ENCODE measurements at regions not wholly inside any gene's neighbourhood (a gene's known extent, or its start where the extent isn't known, plus 50 kb on each side); places are given as distances from the start of the nearest gene placed in this dataset.

DNA sequence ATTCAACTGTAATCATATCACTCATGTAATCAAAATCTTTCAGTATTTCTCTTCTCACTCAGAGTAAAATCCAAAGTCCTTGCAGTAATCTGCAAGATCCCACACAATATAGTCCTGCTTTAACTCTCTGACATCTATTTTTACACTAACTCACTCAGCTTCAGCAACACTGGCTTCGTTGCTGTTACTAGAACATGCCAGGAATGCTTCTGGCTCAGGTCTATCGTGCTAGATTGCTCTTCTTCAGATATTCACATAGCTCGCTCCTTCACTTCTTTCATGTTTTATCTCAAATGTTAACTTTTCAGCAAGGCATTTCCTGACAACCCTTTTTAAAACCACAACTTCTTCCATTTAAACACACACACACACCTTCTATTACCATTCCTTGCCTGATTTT lies 331.7 kb upstream of the HTR2C start:
- no peak overlapping the region for H2AFZ ChIP-seq (ENCODE audit: low read length)
- H3K9me2 ChIP-seq (ENCODE audit: low read depth, low read length), result no peaks in the 10 kb centered on the region
- no peak for TF ChIP-seq EZH2 (IDR thresholded peaks at IDR 0.05; ENCODE audit: borderline replicate concordance, low read length)
- H3K4me3 ChIP-seq (ENCODE audit: low read depth, low read length, poor library complexity, severe bottlenecking), result no peak overlapping the region
- H3K27ac ChIP-seq (ENCODE audit: low read depth, low read length, poor library complexity, severe bottlenecking), result no peak overlapping the region
- no peaks in the 10 kb centered on the region for H3K4me1 ChIP-seq (ENCODE audit: insufficient read depth, low read length, severe bottlenecking)
- H4K20me1 ChIP-seq (ENCODE audit: insufficient read depth, low read length), result no peaks in the 10 kb centered on the region
- no peaks in the 10 kb centered on the region for H3K27me3 ChIP-seq (ENCODE audit: insufficient read depth, low read length)
- H3K9me3 ChIP-seq (ENCODE audit: low read length), result no peaks in the 10 kb centered on the region
- H3K9ac ChIP-seq (ENCODE audit: low read length), result no peak overlapping the region
- H3F3A ChIP-seq (ENCODE audit: insufficient read depth, low read length), result no peaks in the 10 kb centered on the region
- H3K4me2 ChIP-seq (ENCODE audit: low read length), result no peak overlapping the region
- H3K36me3 ChIP-seq (ENCODE audit: insufficient read depth, low read length), result no peaks in the 10 kb centered on the region
- H3K79me2 ChIP-seq (ENCODE audit: insufficient read depth, low read length), result no peaks in the 10 kb centered on the region

DNA sequence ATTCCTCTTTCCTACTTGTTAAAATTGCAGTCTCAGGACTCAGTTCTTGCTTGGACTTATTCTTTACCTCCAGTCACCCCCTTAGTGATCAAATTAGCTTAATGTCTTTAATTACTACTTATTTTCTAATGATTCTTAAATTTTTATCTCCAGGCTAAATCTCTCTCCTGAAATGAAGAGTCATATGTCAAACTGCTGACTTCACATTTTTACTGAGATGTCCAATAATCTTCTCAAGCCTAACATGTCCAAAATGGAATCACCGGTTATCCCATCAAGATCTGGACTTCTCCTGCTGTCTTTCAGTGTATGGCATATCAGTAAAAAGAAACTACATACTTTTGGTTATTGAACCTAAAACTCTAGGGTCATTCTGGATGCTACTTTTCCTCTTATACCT lies 332.3 kb upstream of the HTR2C start:
- Histone ChIP-seq H3K79me2 (ENCODE audit: insufficient read depth, low read length) (no peaks in the 10 kb centered on the region), H3K4me2 (ENCODE audit: low read length) (no peak overlapping the region), H4K20me1 (ENCODE audit: insufficient read depth, low read length) (no peaks in the 10 kb centered on the region), H3K9ac (ENCODE audit: low read length) (no peak overlapping the region), H3F3A (ENCODE audit: insufficient read depth, low read length) (no peaks in the 10 kb centered on the region), H2AFZ (ENCODE audit: low read length) (no peak overlapping the region), H3K27ac (ENCODE audit: low read depth, low read length, poor library complexity, severe bottlenecking) (no peak overlapping the region), H3K9me2 (ENCODE audit: low read depth, low read length) (no peaks in the 10 kb centered on the region), H3K27me3 (ENCODE audit: insufficient read depth, low read length) (no peaks in the 10 kb centered on the region), H3K36me3 (ENCODE audit: insufficient read depth, low read length) (no peaks in the 10 kb centered on the region), H3K9me3 (ENCODE audit: low read length) (no peaks in the 10 kb centered on the region), H3K4me3 (ENCODE audit: low read depth, low read length, poor library complexity, severe bottlenecking) (no peak overlapping the region), H3K4me1 (ENCODE audit: insufficient read depth, low read length, severe bottlenecking) (no peaks in the 10 kb centered on the region)
- no peak for TF ChIP-seq EZH2 (IDR thresholded peaks at IDR 0.05; ENCODE audit: borderline replicate concordance, low read length)
- TF ChIP-seq, protein P1, sequence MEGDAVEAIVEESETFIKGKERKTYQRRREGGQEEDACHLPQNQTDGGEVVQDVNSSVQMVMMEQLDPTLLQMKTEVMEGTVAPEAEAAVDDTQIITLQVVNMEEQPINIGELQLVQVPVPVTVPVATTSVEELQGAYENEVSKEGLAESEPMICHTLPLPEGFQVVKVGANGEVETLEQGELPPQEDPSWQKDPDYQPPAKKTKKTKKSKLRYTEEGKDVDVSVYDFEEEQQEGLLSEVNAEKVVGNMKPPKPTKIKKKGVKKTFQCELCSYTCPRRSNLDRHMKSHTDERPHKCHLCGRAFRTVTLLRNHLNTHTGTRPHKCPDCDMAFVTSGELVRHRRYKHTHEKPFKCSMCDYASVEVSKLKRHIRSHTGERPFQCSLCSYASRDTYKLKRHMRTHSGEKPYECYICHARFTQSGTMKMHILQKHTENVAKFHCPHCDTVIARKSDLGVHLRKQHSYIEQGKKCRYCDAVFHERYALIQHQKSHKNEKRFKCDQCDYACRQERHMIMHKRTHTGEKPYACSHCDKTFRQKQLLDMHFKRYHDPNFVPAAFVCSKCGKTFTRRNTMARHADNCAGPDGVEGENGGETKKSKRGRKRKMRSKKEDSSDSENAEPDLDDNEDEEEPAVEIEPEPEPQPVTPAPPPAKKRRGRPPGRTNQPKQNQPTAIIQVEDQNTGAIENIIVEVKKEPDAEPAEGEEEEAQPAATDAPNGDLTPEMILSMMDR (IDR thresholded peaks at IDR 0.05; ENCODE audit: low read length), result no peak

DNA sequence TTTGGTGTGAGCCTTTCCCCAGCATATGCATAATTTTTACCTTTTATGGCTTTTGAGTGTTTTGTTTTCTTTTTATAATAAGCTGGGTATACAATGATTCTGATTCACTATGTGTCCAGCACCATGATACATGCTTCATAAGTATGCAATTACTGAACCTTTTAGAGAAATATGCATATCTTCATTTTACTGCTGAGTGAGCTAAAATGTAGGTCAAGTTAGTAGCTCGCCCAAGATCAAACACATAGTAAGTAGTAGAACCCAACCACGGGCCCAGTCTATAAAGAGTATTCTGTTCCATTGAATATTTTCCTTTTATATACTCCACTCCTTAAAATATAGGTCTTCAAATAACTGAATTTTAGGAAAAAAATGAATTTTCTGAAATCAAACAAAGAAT lies 362.4 kb upstream of the HTR2C start:
- no peak overlapping the region for H2AFZ ChIP-seq (ENCODE audit: low read length)
- no peak overlapping the region for H3K4me3 ChIP-seq (ENCODE audit: low read depth, low read length, poor library complexity, severe bottlenecking)
- no peaks in the 10 kb centered on the region for H3K36me3 ChIP-seq (ENCODE audit: insufficient read depth, low read length)
- H3K27me3 ChIP-seq (ENCODE audit: insufficient read depth, low read length), result no peaks in the 10 kb centered on the region
- H3F3A ChIP-seq (ENCODE audit: insufficient read depth, low read length), result no peaks in the 10 kb centered on the region
- H3K9me2 ChIP-seq (ENCODE audit: low read depth, low read length), result no peaks in the 10 kb centered on the region
- no peak overlapping the region for H3K27ac ChIP-seq (ENCODE audit: low read depth, low read length, poor library complexity, severe bottlenecking)
- no peak overlapping the region for H3K9ac ChIP-seq (ENCODE audit: low read length)
- TF ChIP-seq, protein P1 (IDR thresholded peaks at IDR 0.05; ENCODE audit: low read length), result no peak
- TF ChIP-seq EZH2 (IDR thresholded peaks at IDR 0.05; ENCODE audit: borderline replicate concordance, low read length), result no peak
- no peaks in the 10 kb centered on the region for H4K20me1 ChIP-seq (ENCODE audit: insufficient read depth, low read length)
- H3K9me3 ChIP-seq (ENCODE audit: low read length), result no peaks in the 10 kb centered on the region
- no peaks in the 10 kb centered on the region for H3K79me2 ChIP-seq (ENCODE audit: insufficient read depth, low read length)
- H3K4me1 ChIP-seq (ENCODE audit: insufficient read depth, low read length, severe bottlenecking), result no peaks in the 10 kb centered on the region
- H3K4me2 ChIP-seq (ENCODE audit: low read length), result no peak overlapping the region

DNA sequence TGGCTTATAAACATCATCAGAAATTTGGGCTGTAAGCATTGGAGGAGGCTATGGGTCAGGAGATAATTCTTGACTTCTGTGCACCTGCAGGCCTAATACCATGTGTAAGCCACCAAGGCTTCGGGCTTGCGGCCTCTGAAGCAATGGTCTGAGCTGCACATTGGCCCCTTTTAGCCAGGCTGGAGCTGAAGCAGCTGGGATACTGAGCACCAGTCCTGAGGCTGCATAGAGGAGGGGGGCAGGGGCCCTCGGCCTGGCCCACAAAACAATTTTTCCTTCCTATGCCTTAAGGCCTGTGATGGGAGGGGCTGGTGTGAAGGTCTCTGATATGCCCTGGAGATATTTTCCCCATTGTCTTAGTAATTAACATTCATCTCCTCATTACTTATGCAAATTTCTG lies 373.0 kb upstream of the HTR2C start:
- Histone ChIP-seq H3K4me1 (ENCODE audit: insufficient read depth, low read length, severe bottlenecking) (no peaks in the 10 kb centered on the region), H3K4me2 (ENCODE audit: low read length) (no peak overlapping the region), H3K36me3 (ENCODE audit: insufficient read depth, low read length) (no peaks in the 10 kb centered on the region), H3F3A (ENCODE audit: insufficient read depth, low read length) (no peaks in the 10 kb centered on the region), H3K9ac (ENCODE audit: low read length) (no peak overlapping the region), H3K27me3 (ENCODE audit: insufficient read depth, low read length) (no peaks in the 10 kb centered on the region), H3K79me2 (ENCODE audit: insufficient read depth, low read length) (no peaks in the 10 kb centered on the region), H3K4me3 (ENCODE audit: low read depth, low read length, poor library complexity, severe bottlenecking) (no peak overlapping the region), H3K27ac (ENCODE audit: low read depth, low read length, poor library complexity, severe bottlenecking) (no peak overlapping the region), H3K9me2 (ENCODE audit: low read depth, low read length) (no peaks in the 10 kb centered on the region), H2AFZ (ENCODE audit: low read length) (no peak overlapping the region), H3K9me3 (ENCODE audit: low read length) (no peaks in the 10 kb centered on the region), H4K20me1 (ENCODE audit: insufficient read depth, low read length) (no peaks in the 10 kb centered on the region)
- TF ChIP-seq, protein P1 (IDR thresholded peaks at IDR 0.05; ENCODE audit: low read length), result no peak
- TF ChIP-seq EZH2 (IDR thresholded peaks at IDR 0.05; ENCODE audit: borderline replicate concordance, low read length), result no peak

Measured in OCI-LY1 (cell line).